A204.1 (cell line): ENCODE measurements at regions not wholly inside any gene's neighbourhood (a gene's known extent, or its start where the extent isn't known, plus 50 kb on each side); places are given as distances from the start of the nearest gene placed in this dataset.
"Not testable (repeated sequence)": the region's sequence is repeated elsewhere in the genome, so short reads cannot be mapped to it uniquely, and the experiment has no call there.

Experiments
- FAIRE-seq: peaks from 2 replicates; lab custom pipeline; 2012; peaks lifted over from hg19 to GRCh38; lab: Jason Lieb, UNC

DNA sequence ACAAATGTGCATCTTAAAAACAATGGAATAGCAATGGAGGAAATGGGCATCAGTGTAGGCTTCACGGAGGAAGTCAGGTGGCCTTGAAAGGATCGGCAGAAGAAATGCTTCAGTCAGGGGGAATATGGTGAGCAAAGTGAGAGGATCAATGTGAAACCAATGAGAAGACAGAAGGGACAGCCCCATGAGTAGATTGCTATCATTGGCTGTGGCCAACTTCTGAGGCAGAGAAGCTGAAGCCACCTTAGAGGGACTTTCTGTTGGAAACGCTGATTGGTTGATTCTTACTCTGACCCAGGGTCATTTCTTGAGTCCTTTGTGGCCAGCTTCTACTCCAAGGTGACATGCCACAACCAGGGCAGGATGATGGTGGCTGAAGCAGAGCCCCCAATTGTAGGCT is 130.7 kb upstream of the ZNF648 start:
- no peak for FAIRE-seq

DNA sequence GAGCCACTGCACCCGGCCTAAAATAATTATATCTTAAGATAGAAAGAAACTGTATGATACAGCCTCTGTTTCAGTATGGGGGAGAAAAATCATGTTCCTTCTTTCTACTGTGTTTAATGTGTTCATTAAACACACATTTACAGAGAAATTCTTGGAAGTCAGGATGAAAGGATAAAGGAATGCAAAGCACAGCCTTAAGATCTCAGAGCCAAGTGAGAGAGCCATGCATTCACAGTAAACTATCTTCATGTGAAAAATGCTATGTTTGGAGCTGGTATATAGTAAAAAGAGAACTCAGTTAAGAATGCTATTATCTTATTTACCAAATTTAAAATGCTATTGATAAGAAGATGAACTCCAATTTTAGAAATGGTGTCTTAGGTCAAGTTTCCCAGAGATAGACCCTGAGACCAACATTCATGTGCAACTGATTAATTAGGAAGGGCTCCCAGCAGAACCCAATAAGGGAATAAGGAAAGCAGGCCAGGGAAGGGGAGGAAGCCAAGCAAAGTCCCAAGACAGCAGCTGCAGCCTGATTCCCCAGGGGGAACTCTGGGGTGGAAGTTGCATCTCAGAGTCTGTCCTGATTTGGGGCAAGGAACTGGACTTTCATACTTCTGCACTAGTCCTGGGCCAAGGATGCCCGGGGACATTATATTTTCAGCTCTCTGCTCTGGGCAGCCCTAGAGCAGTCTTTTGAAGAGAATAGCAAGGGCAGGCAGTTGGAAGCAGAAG is 130.0 kb upstream of the ZNF648 start:
- no peak for FAIRE-seq

DNA sequence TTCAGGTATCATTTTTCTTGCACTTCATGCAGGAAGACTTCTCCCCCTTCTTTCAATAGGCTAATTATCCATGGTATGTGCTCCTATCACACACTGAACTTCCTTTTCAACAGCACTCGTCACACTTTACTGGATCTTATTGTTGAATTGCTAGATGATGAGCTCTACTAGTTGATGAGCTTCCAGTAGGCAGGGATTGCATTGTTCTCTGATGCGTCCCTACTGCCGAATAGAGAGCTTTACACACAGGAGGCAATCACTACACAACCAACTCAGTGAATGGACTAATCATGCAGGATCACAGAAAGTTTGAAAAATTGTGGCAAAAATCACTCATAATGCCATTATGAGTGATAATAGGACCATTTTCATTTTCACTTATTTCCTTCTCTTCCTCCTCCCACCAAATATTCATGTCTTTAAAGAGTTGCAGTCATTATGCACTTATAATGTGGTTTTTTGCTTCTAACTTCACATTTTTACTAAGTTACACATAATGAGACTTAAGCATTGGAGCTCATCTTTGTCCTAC is 128.1 kb upstream of the ZNF648 start:
- FAIRE-seq: no peak

DNA sequence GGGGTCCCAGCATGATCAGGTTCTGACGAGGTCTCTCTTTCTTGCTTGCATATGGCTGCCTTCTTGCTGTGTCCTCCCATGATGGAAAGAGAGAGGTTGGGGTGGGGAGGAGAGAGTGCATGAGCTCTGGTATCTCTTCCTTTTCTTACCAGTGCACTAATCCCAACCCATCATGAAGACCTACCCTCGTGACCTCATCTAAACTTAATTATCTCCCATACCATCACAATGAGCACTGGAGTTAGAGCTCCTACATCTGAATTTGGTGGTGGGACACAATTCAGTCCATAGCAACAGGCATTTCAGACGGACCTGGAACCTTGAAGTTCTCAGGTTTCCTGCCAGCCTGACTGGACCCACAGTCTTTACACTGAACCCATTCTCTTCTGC is 125.2 kb upstream of the ZNF648 start:
- no peak for FAIRE-seq

DNA sequence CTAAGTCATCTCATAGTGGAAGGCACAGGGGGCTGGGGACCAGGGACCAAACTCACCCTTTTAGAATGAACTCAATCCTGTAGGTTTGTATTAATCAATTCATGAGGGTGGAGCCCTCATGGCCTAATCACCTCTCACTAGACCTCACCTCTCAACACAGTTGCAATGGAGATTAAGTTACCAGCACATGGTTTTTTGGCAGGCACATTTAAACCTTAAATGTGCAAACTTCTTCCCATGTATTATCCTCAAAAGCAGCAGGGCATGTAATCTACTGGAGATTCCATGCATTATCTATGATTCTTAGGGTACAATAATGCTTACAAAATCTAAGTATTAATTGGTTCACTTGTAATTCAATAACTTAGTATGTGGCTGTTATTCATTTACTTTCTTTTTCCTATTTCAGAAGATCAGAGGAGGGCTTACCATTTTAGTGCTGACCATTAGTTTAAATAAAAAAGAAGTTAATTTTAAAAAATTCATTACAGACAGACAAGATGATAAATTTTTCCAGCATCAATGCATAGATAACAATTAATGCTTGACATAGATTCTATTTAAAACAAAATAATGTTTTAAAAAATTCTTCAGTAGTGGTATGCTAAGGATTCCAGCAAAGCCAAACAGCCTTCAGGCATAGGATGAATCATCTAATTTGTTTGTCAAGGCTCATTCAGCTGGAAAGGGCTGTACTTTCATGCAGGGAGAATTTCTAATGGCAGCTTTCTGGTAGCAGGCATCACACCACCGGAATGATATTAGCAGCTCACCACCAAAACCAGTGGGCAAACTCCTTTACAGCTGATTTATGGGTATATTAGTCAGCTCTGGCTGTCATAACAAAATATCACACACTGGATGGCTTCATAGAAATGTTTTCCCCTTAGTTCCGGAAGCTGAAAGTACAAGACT is 124.6 kb upstream of the ZNF648 start:
- FAIRE-seq: no peak

DNA sequence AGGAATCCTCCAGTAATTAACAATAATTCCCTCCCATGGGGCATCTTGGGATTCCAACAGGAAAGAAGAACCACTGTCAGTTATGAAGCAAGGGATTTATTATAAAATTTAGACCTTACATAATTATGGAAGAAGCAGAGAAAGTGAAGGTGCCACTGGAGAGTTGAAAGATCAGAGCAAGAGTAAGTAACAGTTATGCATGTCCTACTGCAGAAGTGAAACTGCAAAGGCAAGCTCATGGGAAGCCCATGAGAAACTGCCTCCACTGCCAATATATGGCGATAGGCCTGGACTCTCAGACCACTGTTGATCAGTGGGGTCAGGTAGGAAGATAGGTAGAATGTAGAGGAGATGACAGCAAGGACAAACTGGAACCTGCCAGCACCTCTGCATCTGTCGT is 123.6 kb upstream of the ZNF648 start:
- no peak for FAIRE-seq

DNA sequence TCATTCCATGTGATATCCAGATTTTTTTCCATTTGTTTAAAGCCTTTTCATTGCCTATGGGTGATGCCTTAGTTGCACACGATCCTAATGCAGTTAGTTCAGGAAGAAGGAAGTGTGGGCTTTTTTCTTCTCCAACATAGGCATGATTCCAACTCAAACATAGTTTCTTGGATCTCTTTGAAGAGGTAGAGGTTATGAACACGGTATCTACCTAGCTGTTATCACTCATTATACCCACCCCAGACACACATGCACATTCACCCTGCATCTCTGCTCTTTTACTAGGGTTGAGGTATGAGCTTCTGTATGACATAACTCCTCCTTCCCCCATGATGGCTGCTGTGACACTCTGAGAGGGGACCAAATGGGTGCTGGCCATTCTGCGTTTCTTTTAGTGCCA is 122.1 kb upstream of the ZNF648 start:
- FAIRE-seq: no peak

DNA sequence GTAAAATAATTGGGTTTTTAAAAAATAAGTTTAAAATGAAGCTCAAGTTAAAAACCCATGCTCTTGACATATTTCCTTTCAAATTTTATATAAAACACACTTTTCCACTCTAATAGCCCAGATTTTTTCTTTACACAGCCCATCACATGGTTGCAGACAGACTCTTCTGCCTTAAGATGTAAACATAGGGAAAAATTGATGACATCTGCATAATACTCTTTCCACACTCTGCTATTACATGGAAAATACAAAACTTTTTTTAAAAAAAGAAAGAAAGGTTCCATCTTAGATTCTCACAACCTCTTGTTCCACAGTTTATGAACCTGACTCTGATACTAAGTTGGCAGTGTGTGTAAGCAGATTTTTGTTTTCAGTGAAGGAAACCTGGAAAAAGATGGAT is 120.8 kb upstream of the ZNF648 start:
- FAIRE-seq: no peak

DNA sequence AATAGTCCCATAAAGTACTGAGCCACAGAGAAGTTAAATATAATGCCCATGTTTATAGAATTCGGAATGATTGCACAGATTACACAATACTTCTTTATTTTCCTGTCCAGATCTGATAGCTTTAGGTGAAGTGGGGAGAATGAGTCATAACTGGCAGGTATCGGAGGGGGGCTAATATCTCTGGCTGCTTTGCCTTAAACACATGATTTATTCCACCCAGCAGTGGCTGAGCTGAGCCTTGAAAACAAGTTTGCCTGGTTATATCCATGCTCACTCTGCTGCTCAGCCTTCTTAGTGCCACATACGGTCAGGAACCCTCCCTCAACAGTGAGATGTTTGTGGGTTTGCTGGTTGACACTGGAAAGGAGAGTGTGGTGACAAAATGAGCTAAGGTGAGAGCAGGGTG is 119.7 kb upstream of the ZNF648 start:
- FAIRE-seq: no peak

DNA sequence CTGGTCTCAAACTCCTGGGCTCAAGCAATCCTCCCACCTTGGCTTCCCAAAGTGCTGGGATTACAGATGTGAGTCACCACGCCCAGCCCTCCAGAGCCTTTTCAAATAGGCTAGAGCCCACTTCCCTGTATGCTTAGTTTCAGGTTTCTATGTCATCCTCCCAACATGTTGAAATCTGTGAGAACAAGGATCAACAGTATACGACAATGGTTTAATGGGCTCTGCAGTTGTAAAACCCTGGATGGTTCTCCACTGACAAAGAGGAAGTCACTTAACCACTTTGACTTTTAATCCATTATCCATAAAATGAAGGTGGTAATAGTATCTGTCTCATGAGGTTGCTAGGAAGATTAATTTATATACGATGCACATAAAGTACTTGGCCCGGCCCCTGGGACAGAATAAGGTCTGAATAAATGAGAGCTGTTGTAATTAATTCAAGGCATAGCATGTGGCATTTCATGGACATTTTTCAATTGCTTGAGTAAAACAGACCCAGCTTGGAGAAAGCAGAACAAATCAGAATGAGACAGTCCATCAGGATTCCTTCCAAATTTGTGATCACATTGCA is 113.9 kb upstream of the ZNF648 start:
- FAIRE-seq: no peak

DNA sequence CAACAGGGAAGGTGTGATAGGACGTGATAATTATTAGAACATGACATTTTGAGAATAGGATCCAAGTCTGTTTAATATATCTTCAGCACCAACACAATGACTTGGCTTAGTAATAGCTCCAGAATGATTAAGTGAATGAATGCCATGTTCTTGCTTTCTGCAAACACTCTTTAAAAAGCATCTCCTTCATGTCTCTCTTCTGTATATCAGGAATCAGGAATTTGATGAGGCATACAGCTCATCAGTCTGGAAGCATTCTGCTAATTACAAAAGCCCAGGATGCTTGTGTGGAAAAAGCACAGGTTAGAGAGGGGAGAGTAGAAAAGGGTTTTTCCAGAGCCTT is 113.0 kb upstream of the ZNF648 start:
- no peak for FAIRE-seq

DNA sequence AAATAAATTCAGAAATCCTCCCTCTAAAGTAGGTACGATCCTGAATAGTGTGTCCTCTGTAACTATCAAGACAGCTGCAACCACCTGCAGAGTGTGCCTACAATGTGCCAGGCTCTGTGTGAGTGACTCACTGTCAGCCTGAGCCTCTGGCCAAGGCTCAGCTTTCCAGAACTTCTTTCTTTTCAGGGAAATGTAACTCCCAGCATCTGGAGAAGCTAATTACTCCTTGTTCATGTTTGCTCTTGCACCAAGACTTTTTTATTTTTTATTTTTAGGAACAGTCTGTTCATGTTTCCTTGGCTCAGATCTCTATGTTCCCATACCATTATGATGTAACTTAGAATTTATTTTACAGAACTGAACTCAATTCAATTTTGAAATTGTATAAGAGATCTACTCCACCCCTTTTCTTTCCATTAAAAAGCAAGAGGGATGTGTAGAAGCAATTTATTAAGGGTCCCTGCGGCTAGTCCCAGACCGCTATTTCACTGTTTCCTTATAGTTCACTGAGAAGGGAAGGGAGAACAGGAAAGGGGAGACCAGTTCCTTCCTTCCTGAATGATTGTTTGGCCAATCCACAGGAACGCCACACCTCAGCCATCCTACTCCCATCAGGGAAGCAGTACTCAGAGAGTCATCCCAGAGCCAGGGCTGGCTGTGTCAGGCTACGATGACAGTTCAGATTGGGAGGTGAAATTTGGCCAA is 112.4 kb upstream of the ZNF648 start:
- no peak for FAIRE-seq

DNA sequence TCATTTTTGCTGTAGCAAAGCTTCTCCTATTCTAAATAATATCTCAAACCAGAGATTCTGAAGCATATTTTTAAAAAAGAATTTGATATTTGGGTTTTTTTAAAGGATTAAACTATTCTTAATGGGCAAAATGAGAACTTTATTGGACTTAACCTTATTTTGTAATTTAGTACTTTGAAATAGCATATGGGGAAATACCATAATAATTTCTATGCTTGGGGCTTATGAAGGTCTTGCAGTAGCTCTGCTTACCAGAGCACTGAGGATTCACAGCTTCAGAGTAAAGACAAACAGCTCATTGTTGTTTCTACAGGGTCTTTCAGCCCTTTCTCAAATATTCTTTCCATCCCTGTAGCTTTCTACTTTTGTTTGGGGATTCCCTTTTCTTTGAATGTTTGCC is 111.2 kb upstream of the ZNF648 start:
- FAIRE-seq: no peak

DNA sequence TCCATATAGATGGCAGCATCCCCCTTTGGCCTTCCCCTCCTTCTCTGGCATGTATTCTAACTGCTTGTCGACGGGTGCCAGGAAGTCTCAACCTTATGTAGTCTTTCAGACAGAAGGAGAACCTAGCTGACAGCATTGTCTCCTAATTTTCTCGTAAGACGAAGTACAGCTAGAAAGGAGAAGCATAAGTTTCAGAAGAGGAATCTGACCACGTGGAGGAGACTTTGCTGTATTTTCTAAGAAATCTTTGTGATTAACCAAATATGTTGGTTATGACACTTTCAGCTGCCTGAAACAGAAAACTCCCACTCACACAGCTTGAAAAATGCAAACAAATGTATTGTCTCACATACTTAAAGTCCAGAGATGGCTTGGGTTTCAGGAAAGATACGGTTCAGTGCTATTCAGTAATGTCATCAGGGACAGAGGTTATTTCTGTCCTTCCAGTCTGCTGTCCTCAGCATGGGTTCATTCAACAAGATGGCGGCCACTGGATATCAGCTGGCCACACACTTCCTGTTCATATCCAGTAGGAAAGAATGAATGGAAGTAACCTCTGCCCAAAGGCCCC is 109.5 kb upstream of the ZNF648 start:
- FAIRE-seq: no peak

DNA sequence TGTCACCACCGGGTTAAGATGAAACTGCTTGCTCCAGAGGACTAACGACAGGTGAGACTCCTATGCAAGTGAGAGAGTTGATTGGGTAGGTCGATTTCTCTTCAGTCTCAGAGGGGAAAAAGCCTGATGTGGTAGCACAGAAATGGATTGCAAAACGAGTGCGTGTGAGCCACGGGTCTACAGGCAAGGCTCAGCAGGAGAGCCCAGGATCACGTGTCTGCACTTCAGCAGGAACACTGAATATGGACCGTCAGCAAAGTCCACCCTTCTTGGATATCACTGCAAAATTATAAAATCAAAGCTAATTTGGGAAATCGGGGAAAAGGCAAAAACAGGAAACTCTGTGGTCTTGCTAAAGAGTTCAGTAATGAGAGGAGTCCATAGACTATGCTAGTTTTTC is 107.7 kb upstream of the ZNF648 start:
- no peak for FAIRE-seq

DNA sequence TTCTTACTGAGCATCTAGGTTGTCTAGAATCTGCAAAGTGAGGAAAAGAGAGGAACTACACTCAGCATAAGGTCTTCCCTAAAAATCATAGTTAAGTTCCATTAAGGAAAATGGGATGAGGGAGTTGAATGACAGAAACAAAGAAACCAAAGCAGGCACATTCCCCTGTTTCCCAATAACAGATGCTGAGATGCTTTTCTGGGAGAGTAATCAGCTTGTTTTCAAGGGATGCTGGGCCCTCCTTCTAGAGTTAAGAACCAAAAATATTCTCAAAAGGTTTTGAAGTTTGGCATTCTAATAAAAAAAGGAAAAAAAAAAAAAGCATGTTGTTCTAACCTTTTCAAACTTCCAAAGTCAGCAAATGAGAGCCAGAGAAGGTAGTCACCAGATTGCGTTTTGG is 105.2 kb upstream of the ZNF648 start:
- no peak for FAIRE-seq

DNA sequence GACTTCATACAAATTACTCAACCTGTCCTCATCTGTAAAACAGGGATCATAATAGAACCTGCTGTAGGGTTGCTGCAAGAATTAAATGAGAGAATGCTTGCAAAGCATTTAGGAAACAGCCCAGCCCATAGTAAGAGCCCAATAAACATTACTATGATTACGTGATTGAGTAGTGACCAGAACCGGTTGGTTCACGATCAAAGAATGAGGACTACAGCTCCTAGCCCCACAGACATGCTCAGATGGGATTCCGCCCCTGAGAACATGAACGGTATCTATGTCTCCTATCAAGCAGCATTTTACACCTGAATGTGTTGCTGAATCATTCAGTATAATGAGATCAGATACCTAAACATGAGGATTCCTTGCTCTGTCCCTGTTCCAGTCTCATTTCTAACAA is 104.8 kb upstream of the ZNF648 start:
- FAIRE-seq: no peak

DNA sequence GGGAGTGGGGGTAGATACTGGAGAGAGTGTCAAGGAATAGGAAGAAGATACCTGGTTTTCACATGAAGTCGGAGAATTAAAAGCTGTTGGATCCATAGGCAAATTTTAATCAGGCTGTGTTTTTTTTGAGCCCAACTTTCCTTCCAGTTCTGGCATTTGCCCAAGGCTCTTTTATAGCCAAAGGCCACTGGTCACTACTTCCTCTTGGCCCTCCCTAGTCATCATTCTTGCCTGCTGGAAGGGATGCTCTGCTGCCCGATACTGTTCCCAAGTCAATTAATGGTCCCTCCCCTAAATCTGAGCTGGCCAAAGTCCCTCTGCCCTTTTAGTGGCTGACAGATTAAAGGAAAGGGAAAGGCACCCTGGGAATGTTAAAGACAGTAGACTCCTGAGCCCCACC is 102.8 kb upstream of the ZNF648 start:
- FAIRE-seq: no peak

DNA sequence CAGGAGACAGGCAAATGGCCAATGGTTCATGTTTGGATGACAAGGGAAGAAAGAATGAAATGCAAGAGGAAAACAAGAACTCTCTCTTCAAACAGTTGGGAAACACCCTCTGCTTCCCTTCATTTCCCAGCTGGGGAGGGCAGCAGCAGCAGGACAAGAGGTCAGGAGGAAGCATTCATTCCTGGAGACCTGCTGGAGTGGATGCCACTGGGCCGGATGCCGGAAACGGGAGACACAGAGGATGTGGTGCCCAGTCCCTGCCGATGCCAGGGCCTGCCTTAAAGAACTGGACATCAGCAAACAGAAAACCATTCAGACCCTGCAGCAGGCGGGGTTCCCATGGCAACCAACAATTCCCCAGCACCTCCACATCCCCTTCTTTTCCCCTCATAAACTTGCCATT is 102.3 kb upstream of the ZNF648 start:
- FAIRE-seq: no peak

DNA sequence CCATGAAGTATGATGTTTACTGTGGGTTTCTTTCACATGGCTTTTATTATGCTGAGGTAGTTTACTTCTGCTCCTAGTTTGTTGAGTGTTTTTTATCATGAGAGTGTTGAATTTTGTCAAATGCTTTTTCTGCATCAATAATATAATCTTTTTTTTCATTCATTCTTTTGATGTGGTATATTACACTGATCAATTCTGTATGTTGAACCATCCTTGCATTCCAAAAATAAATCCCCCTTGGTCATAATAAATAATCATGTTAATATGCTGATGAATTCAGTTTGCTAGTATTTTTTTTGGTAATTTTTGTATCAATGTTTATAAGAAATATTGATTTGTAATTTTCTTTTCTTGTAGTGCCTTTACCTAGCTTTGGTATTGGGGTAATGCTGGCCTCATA is 97.9 kb upstream of the ZNF648 start:
- FAIRE-seq: no peak

DNA sequence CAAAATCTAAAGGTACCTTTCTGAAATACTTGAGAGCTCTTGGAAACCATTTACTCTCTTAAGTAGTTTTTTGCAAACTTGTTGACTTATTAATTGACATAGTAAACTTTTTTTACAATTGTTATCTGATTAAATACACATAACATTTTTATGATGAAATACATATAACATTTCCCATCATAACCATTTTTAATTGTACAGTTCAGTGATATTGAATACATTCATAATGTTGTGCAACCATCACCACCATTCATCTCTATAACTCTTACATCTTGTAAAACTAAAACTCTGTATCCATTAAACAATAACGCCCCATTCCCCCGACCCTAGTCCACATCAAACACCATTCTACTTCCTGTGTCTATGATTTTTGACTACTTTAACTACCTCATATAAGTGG is 95.7 kb upstream of the ZNF648 start:
- peak; percentile 39 for FAIRE-seq

DNA sequence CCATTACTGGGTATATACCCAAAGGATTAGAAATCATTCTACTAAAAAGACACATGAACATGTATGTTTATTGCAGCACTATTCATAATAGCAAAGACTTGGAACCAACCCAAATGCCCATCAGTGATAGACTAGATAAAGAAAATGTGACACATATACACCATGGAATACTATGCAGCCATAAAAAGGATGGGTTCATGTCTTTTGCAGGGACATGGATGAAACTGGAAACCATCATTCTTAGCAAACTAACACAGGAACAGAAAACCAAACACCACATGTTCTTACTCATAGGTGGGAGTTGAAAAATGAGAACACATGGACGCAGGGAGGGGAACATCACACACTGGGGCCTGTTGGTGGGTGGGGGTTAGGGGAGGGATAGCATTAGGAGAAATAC is 92.9 kb upstream of the ZNF648 start:
- FAIRE-seq: not testable (repeated sequence)
